ENCODE measurements at regions not wholly inside any gene's neighbourhood (a gene's known extent, or its start where the extent isn't known, plus 50 kb on each side); places are given as distances from the start of the nearest gene placed in this dataset.

DNA sequence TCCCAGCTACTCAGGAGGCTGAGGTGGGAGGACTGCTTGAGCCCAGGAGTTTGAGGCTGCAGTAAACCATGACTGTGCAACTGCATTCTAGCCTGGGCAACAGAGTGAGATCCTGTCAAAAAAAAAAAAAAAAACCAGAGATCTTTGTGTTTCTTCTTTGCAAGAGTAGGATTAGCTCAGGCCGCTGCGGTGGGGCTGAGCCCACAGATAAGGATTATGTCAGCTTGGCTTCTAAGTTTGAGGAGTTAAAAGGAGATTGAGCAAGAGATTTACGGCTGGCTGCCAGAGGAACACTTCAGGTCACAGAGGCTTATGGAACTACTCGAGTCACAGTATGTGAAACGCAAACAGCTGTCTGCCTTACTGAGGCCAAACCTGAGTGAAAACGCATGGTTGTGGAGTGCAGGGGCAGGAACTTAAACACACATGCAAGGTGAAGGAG lies 146.7 kb upstream of the L3MBTL4 start (continued):
- TF ChIP-seq KDM5B (IDR thresholded peaks at IDR 0.05; ENCODE audit: insufficient replicate concordance, low read depth, low read length): no peak
- no peak for TF ChIP-seq ZFP1 (CRISPR knock-in tag; IDR thresholded peaks at IDR 0.05)
- no peak for TF ChIP-seq FOSL1 (tag; conservative IDR thresholded peaks at IDR 0.05)
- TF ChIP-seq ARID1B (IDR thresholded peaks at IDR 0.05): peak; percentile 61
- no peak for TF ChIP-seq EP400 (IDR thresholded peaks at IDR 0.05)
- TF ChIP-seq RFX1 (IDR thresholded peaks at IDR 0.05): no peak
- no peak for TF ChIP-seq MED1 (CRISPR knock-in tag; IDR thresholded peaks at IDR 0.05; ENCODE audit: borderline replicate concordance)
- no peak for TF ChIP-seq ZNF140 (CRISPR knock-in tag; IDR thresholded peaks at IDR 0.05)
- TF ChIP-seq ZNF695 (CRISPR knock-in tag; IDR thresholded peaks at IDR 0.05): no peak
- TF ChIP-seq TEAD1 (CRISPR knock-in tag; IDR thresholded peaks at IDR 0.05): 0 out of 4 replicates have a peak, but pooled peaks of 1 of the 2 experiments have one; percentile 9
- TF ChIP-seq ERF (CRISPR knock-in tag; IDR thresholded peaks at IDR 0.05): no peak
- TF ChIP-seq EGR1 (conservative IDR thresholded peaks at IDR 0.05): no peak
- no peak for TF ChIP-seq FOXP1 (CRISPR knock-in tag; IDR thresholded peaks at IDR 0.05)
- TF ChIP-seq ZKSCAN1 (IDR thresholded peaks at IDR 0.05; ENCODE audit: low read depth, low read length): no peak
- TF ChIP-seq, protein P1, sequence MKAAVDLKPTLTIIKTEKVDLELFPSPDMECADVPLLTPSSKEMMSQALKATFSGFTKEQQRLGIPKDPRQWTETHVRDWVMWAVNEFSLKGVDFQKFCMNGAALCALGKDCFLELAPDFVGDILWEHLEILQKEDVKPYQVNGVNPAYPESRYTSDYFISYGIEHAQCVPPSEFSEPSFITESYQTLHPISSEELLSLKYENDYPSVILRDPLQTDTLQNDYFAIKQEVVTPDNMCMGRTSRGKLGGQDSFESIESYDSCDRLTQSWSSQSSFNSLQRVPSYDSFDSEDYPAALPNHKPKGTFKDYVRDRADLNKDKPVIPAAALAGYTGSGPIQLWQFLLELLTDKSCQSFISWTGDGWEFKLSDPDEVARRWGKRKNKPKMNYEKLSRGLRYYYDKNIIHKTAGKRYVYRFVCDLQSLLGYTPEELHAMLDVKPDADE (conservative IDR thresholded peaks at IDR 0.05; ENCODE audit: control insufficient read depth, low read depth, low read length): no peak
- TF ChIP-seq POU5F1 (IDR thresholded peaks at IDR 0.05; ENCODE audit: borderline replicate concordance, low read depth, low read length, partially characterized antibody): no peak
- TF ChIP-seq, protein P2, sequence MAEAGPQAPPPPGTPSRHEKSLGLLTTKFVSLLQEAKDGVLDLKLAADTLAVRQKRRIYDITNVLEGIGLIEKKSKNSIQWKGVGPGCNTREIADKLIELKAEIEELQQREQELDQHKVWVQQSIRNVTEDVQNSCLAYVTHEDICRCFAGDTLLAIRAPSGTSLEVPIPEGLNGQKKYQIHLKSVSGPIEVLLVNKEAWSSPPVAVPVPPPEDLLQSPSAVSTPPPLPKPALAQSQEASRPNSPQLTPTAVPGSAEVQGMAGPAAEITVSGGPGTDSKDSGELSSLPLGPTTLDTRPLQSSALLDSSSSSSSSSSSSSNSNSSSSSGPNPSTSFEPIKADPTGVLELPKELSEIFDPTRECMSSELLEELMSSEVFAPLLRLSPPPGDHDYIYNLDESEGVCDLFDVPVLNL (CRISPR knock-in tag; IDR thresholded peaks at IDR 0.05; ENCODE audit: low read depth): no peak
- no peak for TF ChIP-seq MTA1 (IDR thresholded peaks at IDR 0.05; ENCODE audit: borderline replicate concordance)
- TF ChIP-seq MCM3 (IDR thresholded peaks at IDR 0.05): no peak
- TF ChIP-seq OTX1 (CRISPR knock-in tag; IDR thresholded peaks at IDR 0.05): no peak
- TF ChIP-seq, protein P3, sequence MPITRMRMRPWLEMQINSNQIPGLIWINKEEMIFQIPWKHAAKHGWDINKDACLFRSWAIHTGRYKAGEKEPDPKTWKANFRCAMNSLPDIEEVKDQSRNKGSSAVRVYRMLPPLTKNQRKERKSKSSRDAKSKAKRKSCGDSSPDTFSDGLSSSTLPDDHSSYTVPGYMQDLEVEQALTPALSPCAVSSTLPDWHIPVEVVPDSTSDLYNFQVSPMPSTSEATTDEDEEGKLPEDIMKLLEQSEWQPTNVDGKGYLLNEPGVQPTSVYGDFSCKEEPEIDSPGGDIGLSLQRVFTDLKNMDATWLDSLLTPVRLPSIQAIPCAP (CRISPR knock-in tag; IDR thresholded peaks at IDR 0.05; ENCODE audit: borderline replicate concordance): no peak
- no peak for TF ChIP-seq CREB1 (IDR thresholded peaks at IDR 0.05)
- TF ChIP-seq CREB1 (CRISPR knock-in tag; IDR thresholded peaks at IDR 0.05): no peak
- TF ChIP-seq DACH1 (IDR thresholded peaks at IDR 0.05; ENCODE audit: partially characterized antibody): no peak
- TF ChIP-seq CHD4 (IDR thresholded peaks at IDR 0.05; ENCODE audit: insufficient read depth, insufficient replicate concordance, low read depth, low read length, poor library complexity, severe bottlenecking): no peak
- TF ChIP-seq, protein P4, sequence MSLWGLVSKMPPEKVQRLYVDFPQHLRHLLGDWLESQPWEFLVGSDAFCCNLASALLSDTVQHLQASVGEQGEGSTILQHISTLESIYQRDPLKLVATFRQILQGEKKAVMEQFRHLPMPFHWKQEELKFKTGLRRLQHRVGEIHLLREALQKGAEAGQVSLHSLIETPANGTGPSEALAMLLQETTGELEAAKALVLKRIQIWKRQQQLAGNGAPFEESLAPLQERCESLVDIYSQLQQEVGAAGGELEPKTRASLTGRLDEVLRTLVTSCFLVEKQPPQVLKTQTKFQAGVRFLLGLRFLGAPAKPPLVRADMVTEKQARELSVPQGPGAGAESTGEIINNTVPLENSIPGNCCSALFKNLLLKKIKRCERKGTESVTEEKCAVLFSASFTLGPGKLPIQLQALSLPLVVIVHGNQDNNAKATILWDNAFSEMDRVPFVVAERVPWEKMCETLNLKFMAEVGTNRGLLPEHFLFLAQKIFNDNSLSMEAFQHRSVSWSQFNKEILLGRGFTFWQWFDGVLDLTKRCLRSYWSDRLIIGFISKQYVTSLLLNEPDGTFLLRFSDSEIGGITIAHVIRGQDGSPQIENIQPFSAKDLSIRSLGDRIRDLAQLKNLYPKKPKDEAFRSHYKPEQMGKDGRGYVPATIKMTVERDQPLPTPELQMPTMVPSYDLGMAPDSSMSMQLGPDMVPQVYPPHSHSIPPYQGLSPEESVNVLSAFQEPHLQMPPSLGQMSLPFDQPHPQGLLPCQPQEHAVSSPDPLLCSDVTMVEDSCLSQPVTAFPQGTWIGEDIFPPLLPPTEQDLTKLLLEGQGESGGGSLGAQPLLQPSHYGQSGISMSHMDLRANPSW (CRISPR knock-in tag; IDR thresholded peaks at IDR 0.05): no peak
